SU-DHL-6 (cell line): ENCODE measurements at regions not wholly inside any gene's neighbourhood (a gene's known extent, or its start where the extent isn't known, plus 50 kb on each side); places are given as distances from the start of the nearest gene placed in this dataset.

Source experiments
- CTCF ChIP-seq: fragments of 200-600 bp; sonication (generic); IDR thresholded peaks from one replicate; pipeline ENCODE4 v1.5.1; 2017; ENCODE audit warnings: antibody characterized with exemption, mild to moderate bottlenecking, low read length, moderate library complexity; ENCODE audit not compliant: insufficient read depth, poor library complexity, severe bottlenecking
- EZH2phosphoT487 ChIP-seq: fragments of 200-600 bp; sonication (generic), shearing (Covaris generic); conservative IDR thresholded peaks from 2 replicates; pipeline ENCODE4 v1.6.1; 2018; ENCODE audit warnings: mild to moderate bottlenecking, antibody characterized with exemption, low read length, moderate library complexity, mixed read lengths

- TF ChIP-seq CTCF (no peak), EZH2phosphoT487 (no peak)
Measured at GRCh38 chr12:77722536-77722935, 108.2 kb upstream of the NAV3 start.
